Mesendoderm (in vitro differentiated cells): ENCODE measurements at regions not wholly inside any gene's neighbourhood (a gene's known extent, or its start where the extent isn't known, plus 50 kb on each side); places are given as distances from the start of the nearest gene placed in this dataset. TPM values are rescaled to one million over a fixed set of nuclear protein-coding genes. Genes with fewer than 3 reads are reported as not detected.

Experiments
- DNase-seq: peaks from one replicate; pipeline ENCODE4 v3.0.0; 2013
- H2AK5ac ChIP-seq: 2 replicates; pipeline ENCODE4 v1.6.1; 2013; ENCODE audit warnings: low read length, inconsistent platforms
- H2BK120ac ChIP-seq: 2 replicates; pipeline ENCODE4 v1.6.1; 2013; ENCODE audit warnings: low read depth, mild to moderate bottlenecking, low read length, moderate library complexity, mixed read lengths
- H2BK15ac ChIP-seq: replicated peaks from 2 replicates; pipeline ENCODE4 v1.6.1; 2013; ENCODE audit warnings: low read depth, mild to moderate bottlenecking, moderate library complexity
- H2BK5ac ChIP-seq: 2 replicates; pipeline ENCODE4 v1.6.1; 2013; ENCODE audit warnings: low read length, inconsistent platforms
- H3K18ac ChIP-seq: 2 replicates; pipeline ENCODE4 v1.6.1; 2013; ENCODE audit warnings: mild to moderate bottlenecking, low read length, mixed read lengths
- H3K23ac ChIP-seq: one replicate; pipeline ENCODE4 v1.6.1; 2013; ENCODE audit warnings: low read length
- H3K27ac ChIP-seq: 2 replicates; pipeline ENCODE4 v1.5.1; 2013; ENCODE audit warnings: low read depth, mild to moderate bottlenecking, inconsistent platforms, low read length, moderate library complexity
- H3K27me3 ChIP-seq: 2 replicates; pipeline ENCODE4 v1.6.1; 2013; ENCODE audit warnings: low read length, control low read depth, mild to moderate bottlenecking, inconsistent platforms; ENCODE audit not compliant: insufficient read depth, poor library complexity
- H3K36me3 ChIP-seq: 2 replicates; pipeline ENCODE4 v1.6.1; 2013; ENCODE audit warnings: low read length, inconsistent platforms; ENCODE audit not compliant: control insufficient read depth, insufficient read depth
- H3K4ac ChIP-seq: one replicate; pipeline ENCODE4 v1.6.1; 2013; ENCODE audit warnings: low read depth, mild to moderate bottlenecking, low read length, moderate library complexity
- H3K4me1 ChIP-seq: 2 replicates; pipeline ENCODE4 v1.6.1; 2013; ENCODE audit warnings: low read depth, low read length, inconsistent platforms; ENCODE audit not compliant: control insufficient read depth
- H3K4me2 ChIP-seq: 2 replicates; pipeline ENCODE4 v1.6.1; 2013; ENCODE audit warnings: low read length
- H3K4me3 ChIP-seq: 2 replicates; pipeline ENCODE4 v1.5.1; 2013; ENCODE audit warnings: mild to moderate bottlenecking, low read length
- H3K56ac ChIP-seq: one replicate; pipeline ENCODE4 v1.6.1; 2013; ENCODE audit warnings: low read length
- H3K79me1 ChIP-seq: 2 replicates; pipeline ENCODE4 v1.6.1; 2013; ENCODE audit warnings: low read length, inconsistent platforms
- H3K79me2 ChIP-seq: 2 replicates; pipeline ENCODE4 v1.6.1; 2013; ENCODE audit warnings: mild to moderate bottlenecking, low read length; ENCODE audit not compliant: control insufficient read depth, insufficient read depth
- H3K9ac ChIP-seq: 2 replicates; pipeline ENCODE4 v1.6.1; 2013; ENCODE audit warnings: low read length, inconsistent platforms
- H4K5ac ChIP-seq: one replicate; pipeline ENCODE4 v1.6.1; 2013; ENCODE audit warnings: low read length
- H4K8ac ChIP-seq: one replicate; pipeline ENCODE4 v1.6.1; 2013; ENCODE audit warnings: low read depth, mild to moderate bottlenecking, control low read depth, low read length, moderate library complexity
- WGBS: extraction: QIAGEN DNeasy Blood & Tissue Kit; methylation state at CpG from one replicate; pipeline ENCODE4 v1.1.7; 2013; ENCODE audit warnings: low lambda C conversion rate, missing lambda C conversion rate; ENCODE audit not compliant: insufficient coverage; ENCODE audit errors: extremely low coverage; 5-methylcytosine and 5-hydroxymethylcytosine counted together
- small RNA-seq: library from polyadenylated mRNA; stranded (forward); fragments of <200 nt; extraction: miRNeasy Mini kit (QIAGEN cat#:217004); gene quantifications from one replicate; pipeline ENCODE3, GENCODE V24; 2013; ENCODE audit not compliant: insufficient read depth

- Histone ChIP-seq H2BK120ac (no peak overlapping the region), H3K18ac (no peak overlapping the region), H4K8ac (no peak overlapping the region), H2BK5ac (no peak overlapping the region), H3K4ac (no peak overlapping the region), H3K79me1 (no peaks in the 10 kb centered on the region), H3K56ac (no peak overlapping the region), H2BK15ac (no peak overlapping the region), H3K79me2 (no peaks in the 10 kb centered on the region), H3K4me1 (no peaks in the 10 kb centered on the region), H3K9ac (no peak overlapping the region), H3K27ac (no peak overlapping the region), H3K4me3 (no peak overlapping the region), H2AK5ac (no peak overlapping the region), H3K36me3 (no peaks in the 10 kb centered on the region), H4K5ac (no peak overlapping the region), H3K23ac (no peak overlapping the region), H3K4me2 (no peak overlapping the region), H3K27me3 (no peaks in the 10 kb centered on the region)
- DNase-seq = no peak
- WGBS = no CpG with 5 or more reads among the region's 1 CpG
Observed at GRCh38 chr4:4961936-4962335, 57.3 kb downstream of the CYTL1 start.

- no peaks in the 10 kb centered on the region for H3K79me1 ChIP-seq
- no peak overlapping the region for H3K18ac ChIP-seq
- WGBS = no CpG with 5 or more reads among the region's 1 CpG
- DNase-seq = no peak
- no peak overlapping the region for H3K56ac ChIP-seq
- H3K9ac ChIP-seq = no peak overlapping the region
- no peak overlapping the region for H4K5ac ChIP-seq
- no peak overlapping the region for H2BK15ac ChIP-seq
- no peak overlapping the region for H3K27ac ChIP-seq
- no peak overlapping the region for H3K23ac ChIP-seq
- H2BK120ac ChIP-seq = no peak overlapping the region
- no peaks in the 10 kb centered on the region for H3K79me2 ChIP-seq
- no peak overlapping the region for H2AK5ac ChIP-seq
- no peak overlapping the region for H3K4me2 ChIP-seq
- H3K4ac ChIP-seq = no peak overlapping the region
- no peaks in the 10 kb centered on the region for H3K4me1 ChIP-seq
- no peak overlapping the region for H2BK5ac ChIP-seq
- no peaks in the 10 kb centered on the region for H3K36me3 ChIP-seq
- H3K27me3 ChIP-seq = no peaks in the 10 kb centered on the region
- no peak overlapping the region for H4K8ac ChIP-seq
- H3K4me3 ChIP-seq = no peak overlapping the region
Observed at GRCh38 chr4:4962928-4963327, 56.3 kb downstream of the CYTL1 start.

Small RNAs in the stretch of these regions (small RNA-seq; reads per million reads assigned to genes)
- gene RN7SKP113 = not detected
